ENCODE measurements at regions not wholly inside any gene's neighbourhood (a gene's known extent, or its start where the extent isn't known, plus 50 kb on each side); places are given as distances from the start of the nearest gene placed in this dataset.

- TF ChIP-seq CTCF (IDR thresholded peaks at IDR 0.05): no peak
- TF ChIP-seq EZH2 (IDR thresholded peaks at IDR 0.05; ENCODE audit: borderline replicate concordance, insufficient read depth, low read depth, low read length, poor library complexity, severe bottlenecking): no peak
These were observed 69.2 kb upstream of the LRP1B start for GRCh38 chr2:142200062-142200461.

Measured in B cell (primary cell).